Testis (tissue), 2 donors: ENCODE measurements at regions not wholly inside any gene's neighbourhood (a gene's known extent, or its start where the extent isn't known, plus 50 kb on each side); places are given as distances from the start of the nearest gene placed in this dataset.
"Not testable (repeated sequence)": the region's sequence is repeated elsewhere in the genome, so short reads cannot be mapped to it uniquely, and the experiment has no call there.

Source experiments
- DNase-seq: peaks from one replicate; pipeline ENCODE4 v3.0.0-alpha.2; 2019
- H3K27ac ChIP-seq, 2 donors: fragments of 200-600 bp; sonication (generic); one replicate each; pipeline ENCODE4 v1.5.1; 2019
- H3K27me3 ChIP-seq: fragments of 200-600 bp; sonication (generic); one replicate; pipeline ENCODE4 v1.5.1; 2019
- H3K36me3 ChIP-seq: fragments of 200-600 bp; sonication (generic); one replicate; pipeline ENCODE4 v1.5.1; 2017; ENCODE audit warnings: low read depth; ENCODE audit errors: missing control alignments
- H3K4me1 ChIP-seq: fragments of 200-600 bp; sonication (generic); one replicate; pipeline ENCODE4 v1.5.1; 2019
- H3K4me3 ChIP-seq, 2 donors: fragments of 200-600 bp; sonication (generic); one replicate each; pipeline ENCODE4 v1.5.1; 2017 to 2019
- H3K9me3 ChIP-seq: fragments of 200-600 bp; sonication (generic); one replicate; pipeline ENCODE4 v1.5.1; 2017
- CTCF ChIP-seq, 3 experiments: fragments of 450-650 bp in 2 of 3; fragments of 200-600 bp in 1 of 3; sonication (generic) in 1 of 3; IDR thresholded peaks; one replicate each; pipeline ENCODE4 v1.5.1; 2016 to 2019; ENCODE audit warnings: antibody characterized with exemption in 3 of 3, mild to moderate bottlenecking in 2 of 3, moderate library complexity in 1 of 3
- POLR2A ChIP-seq: fragments of 450-650 bp; IDR thresholded peaks from one replicate; pipeline ENCODE4 v1.6.1; 2017; ENCODE audit warnings: antibody characterized with exemption, mild to moderate bottlenecking, moderate library complexity
- WGBS, 2 donors: methylation state at CpG; one replicate each; pipeline ENCODE4 v1.1.5; 2018; 5-methylcytosine and 5-hydroxymethylcytosine counted together
- intact Hi-C: fragments of 100-400 bp; cut with DNase I; formaldehyde crosslinking; loops from one replicate; pipeline ENCODE4 v1.15.1; 2023; ENCODE audit warnings: low total_unique reads

GRCh38 chr15:38638811-38639210, 74.2 kb upstream of the RASGRP1 start:
- no peaks in the 10 kb centered on the region for H3K9me3 ChIP-seq
- H3K4me3 ChIP-seq = no peak overlapping the region
- intact Hi-C loops = no loop called here
- WGBS, 2 donors = 89 to 91% methylated on average over 4 of the region's 4 CpGs
- no peaks in the 10 kb centered on the region for H3K4me1 ChIP-seq
- no peaks in the 10 kb centered on the region for H3K36me3 ChIP-seq
- H3K27ac ChIP-seq = no peak overlapping the region
- no peak for DNase-seq
- H3K27me3 ChIP-seq = no peaks in the 10 kb centered on the region
- no peak for TF ChIP-seq CTCF (IDR thresholded peaks at IDR 0.05)

GRCh38 chr15:38642689-38643270, 78.2 kb upstream of the RASGRP1 start:
- intact Hi-C loops = no loop called here
- DNase-seq = no peak
- no peaks in the 10 kb centered on the region for H3K36me3 ChIP-seq
- no peaks in the 10 kb centered on the region for H3K9me3 ChIP-seq
- no peak overlapping the region for H3K27ac ChIP-seq
- TF ChIP-seq POLR2A (no peak), CTCF (IDR thresholded peaks at IDR 0.05) (no peak)
- no peaks in the 10 kb centered on the region for H3K4me1 ChIP-seq
- H3K4me3 ChIP-seq = no peak overlapping the region
- 66 to 87% methylated on average over 3 of the region's 3 CpGs for WGBS, 2 donors
- H3K27me3 ChIP-seq = no peaks in the 10 kb centered on the region

GRCh38 chr15:38644353-38644752, 79.7 kb upstream of the RASGRP1 start:
- DNase-seq, H3K27ac ChIP-seq, H3K36me3 ChIP-seq, H3K9me3 ChIP-seq, H3K27me3 ChIP-seq, intact Hi-C loops, H3K4me1 ChIP-seq, H3K4me3 ChIP-seq: not testable (repeated sequence)
- WGBS, 2 donors = 83 to 91% methylated on average over 3 of the region's 3 CpGs

GRCh38 chr15:38646716-38647115, 82.1 kb upstream of the RASGRP1 start:
- no peak for TF ChIP-seq CTCF (IDR thresholded peaks at IDR 0.05)
- no peak for TF ChIP-seq POLR2A
- intact Hi-C loops = no loop called here
- Histone ChIP-seq H3K27ac (no peak overlapping the region), H3K4me3 (no peak overlapping the region), H3K4me1 (no peaks in the 10 kb centered on the region), H3K9me3 (no peaks in the 10 kb centered on the region), H3K27me3 (no peaks in the 10 kb centered on the region), H3K36me3 (no peaks in the 10 kb centered on the region)
- WGBS, 2 donors = 90 to 91% methylated on average over 3 of the region's 3 CpGs
- DNase-seq = no peak

GRCh38 chr15:38647683-38648082, 83.1 kb upstream of the RASGRP1 start:
- intact Hi-C loops = no loop called here
- no peak for TF ChIP-seq POLR2A
- no peak for TF ChIP-seq CTCF (IDR thresholded peaks at IDR 0.05)
- no peaks in the 10 kb centered on the region for H3K4me1 ChIP-seq
- no peaks in the 10 kb centered on the region for H3K36me3 ChIP-seq
- no peak overlapping the region for H3K27ac ChIP-seq
- no peak for DNase-seq
- no peak overlapping the region for H3K4me3 ChIP-seq
- no peaks in the 10 kb centered on the region for H3K9me3 ChIP-seq
- no peaks in the 10 kb centered on the region for H3K27me3 ChIP-seq
